ENCODE measurements at regions not wholly inside any gene's neighbourhood (a gene's known extent, or its start where the extent isn't known, plus 50 kb on each side); places are given as distances from the start of the nearest gene placed in this dataset.

DNA sequence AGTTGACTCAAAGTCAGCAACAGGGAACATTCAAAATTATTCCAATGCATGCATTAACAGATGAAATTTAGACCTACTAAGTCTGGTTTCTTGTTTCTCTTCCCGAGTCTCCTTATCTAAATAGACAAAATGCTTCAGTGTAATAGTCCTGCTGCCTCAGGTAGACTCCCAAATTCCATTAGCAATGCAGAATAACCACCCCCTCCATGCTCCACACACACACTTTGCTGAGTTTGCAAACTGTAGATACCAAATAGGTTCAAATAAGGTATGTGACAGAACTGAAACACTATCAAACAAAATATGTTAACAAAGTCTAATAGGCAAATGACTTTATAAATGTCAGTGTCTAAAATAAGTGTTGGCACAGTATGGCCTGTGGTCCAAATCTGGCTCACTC lies 451.1 kb upstream of the SOX5 start:
- Mint-ChIP-seq H3K4me1 (peaks cover 20% of the 10 kb centered on the region), H3K27ac (ENCODE audit: unreplicated experiment) (no peak overlapping the region), H3K27me3 (ENCODE audit: low read depth) (no peaks in the 10 kb centered on the region), H3K36me3 (ENCODE audit: low read depth) (peaks cover 3% of the 10 kb centered on the region), H3K9me3 (no peaks in the 10 kb centered on the region), H3K4me3 (no peak overlapping the region)
- no peak for DNase-seq (ENCODE audit: low read depth, low spot score)
- TF ChIP-seq, protein P1, sequence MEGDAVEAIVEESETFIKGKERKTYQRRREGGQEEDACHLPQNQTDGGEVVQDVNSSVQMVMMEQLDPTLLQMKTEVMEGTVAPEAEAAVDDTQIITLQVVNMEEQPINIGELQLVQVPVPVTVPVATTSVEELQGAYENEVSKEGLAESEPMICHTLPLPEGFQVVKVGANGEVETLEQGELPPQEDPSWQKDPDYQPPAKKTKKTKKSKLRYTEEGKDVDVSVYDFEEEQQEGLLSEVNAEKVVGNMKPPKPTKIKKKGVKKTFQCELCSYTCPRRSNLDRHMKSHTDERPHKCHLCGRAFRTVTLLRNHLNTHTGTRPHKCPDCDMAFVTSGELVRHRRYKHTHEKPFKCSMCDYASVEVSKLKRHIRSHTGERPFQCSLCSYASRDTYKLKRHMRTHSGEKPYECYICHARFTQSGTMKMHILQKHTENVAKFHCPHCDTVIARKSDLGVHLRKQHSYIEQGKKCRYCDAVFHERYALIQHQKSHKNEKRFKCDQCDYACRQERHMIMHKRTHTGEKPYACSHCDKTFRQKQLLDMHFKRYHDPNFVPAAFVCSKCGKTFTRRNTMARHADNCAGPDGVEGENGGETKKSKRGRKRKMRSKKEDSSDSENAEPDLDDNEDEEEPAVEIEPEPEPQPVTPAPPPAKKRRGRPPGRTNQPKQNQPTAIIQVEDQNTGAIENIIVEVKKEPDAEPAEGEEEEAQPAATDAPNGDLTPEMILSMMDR (conservative IDR thresholded peaks at IDR 0.05), result no peak

DNA sequence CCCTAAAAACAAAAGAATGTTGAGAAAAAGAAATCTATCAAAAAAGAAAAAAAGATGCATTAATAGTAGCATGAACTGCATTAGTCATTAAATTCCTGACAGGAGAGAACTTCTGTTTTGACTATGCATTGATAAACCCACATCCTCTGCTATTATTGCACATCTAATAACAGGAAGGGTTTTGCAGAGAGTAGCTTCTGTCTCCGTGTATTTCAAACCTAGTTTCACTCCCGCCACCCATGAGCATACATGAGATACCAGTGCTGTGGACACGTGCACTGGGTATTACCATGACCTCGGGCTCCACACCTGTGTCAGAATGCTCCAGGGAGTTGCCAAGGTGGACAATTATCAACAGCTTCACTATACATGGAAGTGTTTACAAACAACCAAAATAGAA lies 449.1 kb upstream of the SOX5 start:
- TF ChIP-seq, protein P1 (conservative IDR thresholded peaks at IDR 0.05), result no peak
- no peaks in the 10 kb centered on the region for H3K27me3 Mint-ChIP-seq (ENCODE audit: low read depth)
- H3K4me3 Mint-ChIP-seq, result no peak overlapping the region
- H3K36me3 Mint-ChIP-seq (ENCODE audit: low read depth), result no peaks in the 10 kb centered on the region
- no peak for DNase-seq (ENCODE audit: low read depth, low spot score)
- peaks cover 39% of the 10 kb centered on the region for H3K4me1 Mint-ChIP-seq
- no peaks in the 10 kb centered on the region for H3K9me3 Mint-ChIP-seq
- H3K27ac Mint-ChIP-seq (ENCODE audit: unreplicated experiment), result no peak overlapping the region

DNA sequence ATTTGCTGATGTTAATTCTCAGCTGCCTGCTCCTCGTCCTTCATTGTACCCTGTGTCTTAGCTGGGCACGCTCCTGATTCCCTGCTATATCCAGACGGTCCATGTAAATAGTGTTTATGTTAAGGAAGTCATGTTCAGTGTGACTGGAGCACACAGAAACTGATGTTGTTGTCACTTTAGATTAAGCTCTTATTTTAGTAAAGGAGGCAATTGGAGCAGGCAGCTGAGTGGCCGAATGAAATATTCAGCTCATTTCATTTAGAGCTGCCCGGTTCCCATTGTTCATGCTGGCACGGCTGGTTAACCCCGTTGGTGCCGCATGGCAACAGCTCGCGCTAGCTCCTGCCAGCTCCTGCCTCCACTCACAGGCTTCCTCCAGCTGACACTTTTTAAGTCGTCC lies 446.8 kb upstream of the SOX5 start:
- Mint-ChIP-seq H3K4me3 (no peak overlapping the region), H3K27me3 (ENCODE audit: low read depth) (no peaks in the 10 kb centered on the region), H3K9me3 (peaks cover 6% of the 10 kb centered on the region), H3K27ac (ENCODE audit: unreplicated experiment) (peak overlapping the region; percentile 28), H3K4me1 (peaks cover 39% of the 10 kb centered on the region), H3K36me3 (ENCODE audit: low read depth) (peaks cover 7% of the 10 kb centered on the region)
- TF ChIP-seq, protein P1 (conservative IDR thresholded peaks at IDR 0.05), result no peak
- no peak for DNase-seq (ENCODE audit: low read depth, low spot score)

DNA sequence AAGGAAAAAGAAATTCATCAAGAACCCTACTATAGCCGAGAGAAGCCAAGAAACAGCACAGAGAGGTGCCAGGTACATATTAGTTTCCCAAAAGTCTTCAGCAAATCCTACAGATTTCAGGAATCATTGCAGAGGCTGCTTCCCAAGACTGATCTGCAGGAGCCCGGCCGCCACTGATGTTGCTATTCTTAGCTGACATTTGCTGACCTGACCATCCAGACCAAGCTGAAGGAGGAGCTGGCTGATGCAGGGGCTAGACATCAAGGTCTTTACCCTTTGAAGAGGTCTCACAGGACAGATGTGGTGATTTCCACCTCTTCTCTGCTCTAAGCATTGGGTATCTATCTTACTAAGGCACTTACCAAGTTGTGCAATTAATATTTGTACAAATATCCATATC lies 444.8 kb upstream of the SOX5 start:
- TF ChIP-seq, protein P1 (conservative IDR thresholded peaks at IDR 0.05), result no peak
- no peak overlapping the region for H3K4me3 Mint-ChIP-seq
- DNase-seq (ENCODE audit: low read depth, low spot score), result no peak
- peaks cover 20% of the 10 kb centered on the region for H3K36me3 Mint-ChIP-seq (ENCODE audit: low read depth)
- peaks cover 37% of the 10 kb centered on the region for H3K4me1 Mint-ChIP-seq
- peaks cover 16% of the 10 kb centered on the region for H3K9me3 Mint-ChIP-seq
- no peaks in the 10 kb centered on the region for H3K27me3 Mint-ChIP-seq (ENCODE audit: low read depth)
- H3K27ac Mint-ChIP-seq (ENCODE audit: unreplicated experiment), result no peak overlapping the region

DNA sequence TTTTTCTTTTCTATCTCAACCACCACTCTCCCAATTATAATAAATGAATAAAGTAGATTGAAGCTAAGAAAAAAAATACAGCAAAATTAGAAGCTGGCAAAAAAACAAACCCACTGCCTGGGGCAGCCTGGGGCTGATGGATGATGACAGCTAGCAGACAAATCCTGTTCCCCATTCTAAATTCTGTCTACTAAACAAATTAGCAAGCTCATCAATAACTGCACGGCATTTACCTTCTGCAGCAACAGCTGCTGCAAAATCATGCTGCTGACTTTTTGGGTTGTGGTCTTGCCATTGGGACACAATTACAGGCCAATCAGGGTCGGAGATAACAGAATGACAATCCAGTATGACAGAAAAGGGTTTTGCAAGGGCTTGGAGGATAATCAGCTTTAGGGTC lies 443.6 kb upstream of the SOX5 start:
- Mint-ChIP-seq H3K36me3 (ENCODE audit: low read depth) (peaks cover 24% of the 10 kb centered on the region), H3K27me3 (ENCODE audit: low read depth) (no peaks in the 10 kb centered on the region), H3K4me1 (peaks cover 37% of the 10 kb centered on the region), H3K9me3 (peaks cover 16% of the 10 kb centered on the region), H3K27ac (ENCODE audit: unreplicated experiment) (no peak overlapping the region), H3K4me3 (no peak overlapping the region)
- DNase-seq (ENCODE audit: low read depth, low spot score), result no peak
- TF ChIP-seq, protein P1 (conservative IDR thresholded peaks at IDR 0.05), result no peak

DNA sequence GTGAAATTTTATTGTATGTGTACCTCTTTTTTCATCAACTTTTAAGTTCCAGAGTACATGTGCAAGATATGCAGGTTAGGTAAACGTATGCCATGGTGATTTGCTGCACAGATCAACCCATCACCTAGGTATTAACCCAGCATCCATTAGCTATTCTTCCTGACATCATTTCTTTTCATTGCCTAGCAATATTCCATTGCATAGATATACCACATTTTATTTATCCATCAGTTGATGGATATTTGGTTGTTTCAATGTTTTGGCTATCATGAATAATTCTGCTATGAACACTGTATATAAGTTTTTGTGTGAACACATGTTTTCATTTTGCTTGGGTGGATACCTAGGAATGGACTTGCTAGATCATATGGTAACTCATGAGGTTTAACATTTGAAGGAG lies 439.9 kb upstream of the SOX5 start:
- peaks cover 8% of the 10 kb centered on the region for H3K4me1 Mint-ChIP-seq
- no peak overlapping the region for H3K27ac Mint-ChIP-seq (ENCODE audit: unreplicated experiment)
- H3K36me3 Mint-ChIP-seq (ENCODE audit: low read depth), result peaks cover 31% of the 10 kb centered on the region
- no peak for DNase-seq (ENCODE audit: low read depth, low spot score)
- TF ChIP-seq, protein P1 (conservative IDR thresholded peaks at IDR 0.05), result no peak
- H3K4me3 Mint-ChIP-seq, result no peak overlapping the region
- H3K9me3 Mint-ChIP-seq, result peaks cover 16% of the 10 kb centered on the region
- no peaks in the 10 kb centered on the region for H3K27me3 Mint-ChIP-seq (ENCODE audit: low read depth)
